Memory B cell (primary cell): ENCODE measurements at regions not wholly inside any gene's neighbourhood (a gene's known extent, or its start where the extent isn't known, plus 50 kb on each side); places are given as distances from the start of the nearest gene placed in this dataset.

Source experiments
- ATAC-seq: fragments of 150-1000 bp; cut with Tn5 transposase; 2 replicates; pipeline ENCODE4 v1.10.0; 2021; ENCODE audit warnings: low read depth, mild to moderate bottlenecking, moderate library complexity
- DNase-seq, 2 donors: peaks; one replicate each; pipeline ENCODE4 v3.0.0; 2022; ENCODE audit warnings: low spot score in 2 of 2
- H3K27ac Mint-ChIP-seq: one replicate; pipeline ENCODE4 v1.8.0; 2022; ENCODE audit warnings: mild to moderate bottlenecking, moderate library complexity, mixed read lengths
- H3K27me3 Mint-ChIP-seq: one replicate; pipeline ENCODE4 v1.8.0; 2022; ENCODE audit warnings: mixed read lengths
- H3K36me3 Mint-ChIP-seq: one replicate; pipeline ENCODE4 v1.8.0; 2022; ENCODE audit warnings: mild to moderate bottlenecking, mixed read lengths
- H3K4me1 Mint-ChIP-seq: one replicate; pipeline ENCODE4 v1.8.0; 2022; ENCODE audit warnings: mixed read lengths
- H3K4me3 Mint-ChIP-seq: one replicate; pipeline ENCODE4 v1.8.0; 2022; ENCODE audit warnings: mild to moderate bottlenecking, moderate library complexity, mixed read lengths
- H3K9me3 Mint-ChIP-seq: one replicate; pipeline ENCODE4 v1.8.0; 2022; ENCODE audit warnings: mixed read lengths

GRCh38 chr1:98054786-98055185 lies 134.0 kb upstream of the DPYD start:
- no peak for DNase-seq
- H3K9me3 Mint-ChIP-seq, result no peaks in the 10 kb centered on the region
- H3K27me3 Mint-ChIP-seq, result peaks cover 16% of the 10 kb centered on the region
- H3K4me3 Mint-ChIP-seq, result no peak overlapping the region
- peaks cover 6% of the 10 kb centered on the region for H3K4me1 Mint-ChIP-seq
- H3K27ac Mint-ChIP-seq, result no peak overlapping the region
- ATAC-seq, result no peak
- H3K36me3 Mint-ChIP-seq, result no peaks in the 10 kb centered on the region

- peak overlapping the region; percentile 37 for H3K4me3 Mint-ChIP-seq
- H3K36me3 Mint-ChIP-seq, result no peaks in the 10 kb centered on the region
- H3K9me3 Mint-ChIP-seq, result no peaks in the 10 kb centered on the region
Measured at GRCh38 chr1:98054367-98054701, 133.5 kb upstream of the DPYD start.

GRCh38 chr1:98053471-98054366 lies 132.9 kb upstream of the DPYD start:
- Mint-ChIP-seq H3K9me3 (no peaks in the 10 kb centered on the region), H3K4me3 (peak overlapping the region; percentile 64), H3K4me1 (peaks cover 6% of the 10 kb centered on the region), H3K27ac (no peak overlapping the region), H3K36me3 (no peaks in the 10 kb centered on the region), H3K27me3 (peaks cover 25% of the 10 kb centered on the region)
- DNase-seq, result peak; percentile 21 to 49
- peak; percentile 85 for ATAC-seq

More at GRCh38 chr1:98054367-98054701, 133.5 kb upstream of the DPYD start:
- DNase-seq (no peak), ATAC-seq (no peak)
- Mint-ChIP-seq H3K4me1 (peaks cover 6% of the 10 kb centered on the region), H3K27ac (no peak overlapping the region), H3K27me3 (peaks cover 19% of the 10 kb centered on the region)

- H3K27me3 Mint-ChIP-seq, result peaks cover 33% of the 10 kb centered on the region
- no peak overlapping the region for H3K4me3 Mint-ChIP-seq
- no peak overlapping the region for H3K27ac Mint-ChIP-seq
- H3K9me3 Mint-ChIP-seq, result no peaks in the 10 kb centered on the region
- DNase-seq (peak; percentile 46 to 51), ATAC-seq (no peak)
- peaks cover 9% of the 10 kb centered on the region for H3K4me1 Mint-ChIP-seq
- H3K36me3 Mint-ChIP-seq, result no peaks in the 10 kb centered on the region
Measured at GRCh38 chr1:98051065-98051675, 130.3 kb upstream of the DPYD start.

- no peak for ATAC-seq
- no peak overlapping the region for H3K27ac Mint-ChIP-seq
- no peaks in the 10 kb centered on the region for H3K9me3 Mint-ChIP-seq
- H3K4me1 Mint-ChIP-seq, result peaks cover 10% of the 10 kb centered on the region
- DNase-seq, result no peak
- no peaks in the 10 kb centered on the region for H3K36me3 Mint-ChIP-seq
- H3K4me3 Mint-ChIP-seq, result no peak overlapping the region
- peaks cover 29% of the 10 kb centered on the region for H3K27me3 Mint-ChIP-seq
Measured at GRCh38 chr1:98049370-98050135, 128.7 kb upstream of the DPYD start.

GRCh38 chr1:98048751-98049325 lies 128.0 kb upstream of the DPYD start:
- Mint-ChIP-seq H3K36me3 (no peaks in the 10 kb centered on the region), H3K27ac (no peak overlapping the region), H3K27me3 (peaks cover 28% of the 10 kb centered on the region), H3K4me3 (no peak overlapping the region), H3K9me3 (no peaks in the 10 kb centered on the region), H3K4me1 (peaks cover 8% of the 10 kb centered on the region)
- DNase-seq (no peak), ATAC-seq (no peak)

- no peaks in the 10 kb centered on the region for H3K9me3 Mint-ChIP-seq
- H3K36me3 Mint-ChIP-seq, result no peaks in the 10 kb centered on the region
- peaks cover 8% of the 10 kb centered on the region for H3K4me1 Mint-ChIP-seq
- H3K27me3 Mint-ChIP-seq, result peaks cover 30% of the 10 kb centered on the region
- no peak overlapping the region for H3K27ac Mint-ChIP-seq
- DNase-seq (peak in 1 of 2 donors; percentile 26), ATAC-seq (peak; percentile 29)
- H3K4me3 Mint-ChIP-seq, result no peak overlapping the region
Measured at GRCh38 chr1:98048244-98048643, 127.4 kb upstream of the DPYD start.

- Mint-ChIP-seq H3K27me3 (peaks cover 27% of the 10 kb centered on the region), H3K4me1 (peaks cover 5% of the 10 kb centered on the region)
- no peak for ATAC-seq
Measured at GRCh38 chr1:98047171-98047570, 126.3 kb upstream of the DPYD start.

GRCh38 chr1:98045767-98046641 lies 125.2 kb upstream of the DPYD start:
- Mint-ChIP-seq H3K4me3 (peak overlapping the region; percentile 62), H3K36me3 (no peaks in the 10 kb centered on the region), H3K9me3 (no peaks in the 10 kb centered on the region), H3K4me1 (peaks cover 5% of the 10 kb centered on the region), H3K27me3 (peaks cover 25% of the 10 kb centered on the region), H3K27ac (no peak overlapping the region)
- DNase-seq (no peak), ATAC-seq (no peak)

More at GRCh38 chr1:98047171-98047570, 126.3 kb upstream of the DPYD start:
- Mint-ChIP-seq H3K4me3 (no peak overlapping the region), H3K9me3 (no peaks in the 10 kb centered on the region), H3K27ac (no peak overlapping the region), H3K36me3 (no peaks in the 10 kb centered on the region)
- no peak for DNase-seq

- DNase-seq, result no peak
- Mint-ChIP-seq H3K27me3 (peaks cover 23% of the 10 kb centered on the region), H3K9me3 (no peaks in the 10 kb centered on the region), H3K4me3 (peak overlapping the region; percentile 44), H3K27ac (no peak overlapping the region), H3K36me3 (no peaks in the 10 kb centered on the region), H3K4me1 (peaks cover 5% of the 10 kb centered on the region)
- no peak for ATAC-seq
Measured at GRCh38 chr1:98045211-98045766, 124.5 kb upstream of the DPYD start.

GRCh38 chr1:98044766-98045165 lies 123.9 kb upstream of the DPYD start:
- H3K36me3 Mint-ChIP-seq, result no peaks in the 10 kb centered on the region
- no peak for ATAC-seq

GRCh38 chr1:98044071-98044697 lies 123.3 kb upstream of the DPYD start:
- Mint-ChIP-seq H3K27ac (no peak overlapping the region), H3K27me3 (peaks cover 17% of the 10 kb centered on the region), H3K4me1 (peaks cover 5% of the 10 kb centered on the region), H3K4me3 (no peak overlapping the region), H3K9me3 (no peaks in the 10 kb centered on the region), H3K36me3 (no peaks in the 10 kb centered on the region)
- no peak for ATAC-seq
- DNase-seq, result no peak

More at GRCh38 chr1:98044766-98045165, 123.9 kb upstream of the DPYD start:
- no peak for DNase-seq
- Mint-ChIP-seq H3K4me1 (peaks cover 5% of the 10 kb centered on the region), H3K27ac (no peak overlapping the region), H3K27me3 (peaks cover 22% of the 10 kb centered on the region), H3K4me3 (peak overlapping the region; percentile 44), H3K9me3 (no peaks in the 10 kb centered on the region)
